ENCODE measurements at regions not wholly inside any gene's neighbourhood (a gene's known extent, or its start where the extent isn't known, plus 50 kb on each side); places are given as distances from the start of the nearest gene placed in this dataset.
"Not testable (repeated sequence)": the region's sequence is repeated elsewhere in the genome, so short reads cannot be mapped to it uniquely, and the experiment has no call there.

DNA sequence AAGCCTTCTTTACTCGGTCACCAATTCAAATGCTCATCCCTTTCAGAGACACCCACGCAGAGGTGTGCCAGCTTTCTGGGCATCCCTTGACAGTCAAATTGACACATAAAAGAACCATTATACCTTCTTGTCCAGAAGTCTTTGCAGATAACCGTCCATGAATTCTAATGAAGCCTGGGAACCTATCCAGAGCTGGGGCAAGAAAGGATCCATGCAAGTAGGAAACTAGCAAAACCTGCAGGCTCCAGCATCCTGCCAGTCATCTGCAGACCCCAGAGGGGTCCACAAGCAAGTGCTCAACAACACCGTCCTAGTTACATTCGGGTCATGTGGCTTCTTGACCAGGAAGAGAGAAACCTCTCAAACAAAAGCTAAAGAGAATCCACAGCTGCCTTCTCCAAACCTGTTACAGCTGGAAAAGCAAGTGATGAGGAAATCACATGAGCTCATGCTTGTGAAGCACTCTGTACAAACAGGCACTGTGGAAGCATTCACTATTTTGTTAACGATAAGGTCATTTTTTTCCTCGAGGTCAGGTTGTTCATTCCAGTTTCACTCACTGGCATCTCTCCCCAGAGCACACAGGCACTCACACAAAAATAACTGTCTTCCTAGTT is 80.2 kb upstream of the DMRT1 start:
- DNase-seq (ENCODE audit: low spot score), result no peak

DNA sequence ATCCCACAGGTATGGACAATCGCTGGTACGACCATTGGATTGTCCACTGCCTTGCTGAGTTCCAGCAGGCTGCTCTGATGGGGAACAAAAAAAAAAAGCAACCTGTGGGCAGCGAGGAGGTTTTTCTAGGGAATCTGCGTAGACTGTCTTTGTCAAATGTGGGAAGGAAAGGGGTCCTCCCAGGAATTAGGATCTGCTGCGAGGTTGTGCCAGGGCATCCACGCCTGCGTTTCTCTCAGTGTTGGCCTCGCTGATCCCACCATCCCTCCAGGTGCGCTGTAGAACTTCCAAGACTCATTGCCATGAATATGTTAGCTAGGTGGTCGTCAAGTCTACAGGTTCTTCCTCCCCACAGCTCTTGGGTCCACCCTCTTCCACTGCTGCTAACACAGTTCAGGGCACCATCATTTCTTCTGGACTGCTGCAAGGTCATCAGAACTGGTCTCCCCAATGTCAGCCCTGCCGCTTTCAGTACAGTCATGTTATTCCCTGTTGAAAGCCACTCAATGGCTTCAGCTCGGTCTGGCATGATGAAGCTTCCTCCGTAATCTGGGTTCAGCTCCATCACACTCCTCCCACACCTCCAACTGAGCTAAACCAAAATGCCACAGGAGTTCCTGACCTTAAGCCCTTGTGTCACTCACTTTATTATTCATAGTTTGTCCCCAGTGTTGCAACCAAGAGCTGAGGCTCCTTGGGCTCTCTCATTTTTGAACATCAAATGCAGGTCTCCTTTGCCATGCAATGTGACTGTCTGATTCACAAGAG is 79.5 kb upstream of the DMRT1 start:
- DNase-seq (ENCODE audit: low spot score), result no peak

DNA sequence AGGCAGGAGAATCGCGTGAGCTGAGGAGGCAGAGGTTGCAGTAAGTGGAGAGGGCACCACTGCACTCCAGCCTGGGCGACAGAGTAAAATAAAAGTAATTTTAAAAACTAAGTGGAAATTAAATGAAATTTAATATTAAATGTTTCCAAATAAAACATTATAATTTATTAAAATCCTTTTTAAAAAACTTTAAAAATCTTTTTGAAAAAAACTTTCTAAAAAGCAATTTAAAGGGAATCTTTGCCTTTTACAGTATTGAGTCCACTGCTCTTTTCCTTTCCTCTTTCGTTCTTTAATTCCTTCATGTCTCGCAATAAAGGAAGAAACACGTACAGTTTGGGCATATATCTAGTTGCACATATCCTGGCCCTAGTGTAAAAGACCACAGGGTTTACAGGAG is 77.8 kb upstream of the DMRT1 start:
- no peak for DNase-seq (ENCODE audit: low spot score)

DNA sequence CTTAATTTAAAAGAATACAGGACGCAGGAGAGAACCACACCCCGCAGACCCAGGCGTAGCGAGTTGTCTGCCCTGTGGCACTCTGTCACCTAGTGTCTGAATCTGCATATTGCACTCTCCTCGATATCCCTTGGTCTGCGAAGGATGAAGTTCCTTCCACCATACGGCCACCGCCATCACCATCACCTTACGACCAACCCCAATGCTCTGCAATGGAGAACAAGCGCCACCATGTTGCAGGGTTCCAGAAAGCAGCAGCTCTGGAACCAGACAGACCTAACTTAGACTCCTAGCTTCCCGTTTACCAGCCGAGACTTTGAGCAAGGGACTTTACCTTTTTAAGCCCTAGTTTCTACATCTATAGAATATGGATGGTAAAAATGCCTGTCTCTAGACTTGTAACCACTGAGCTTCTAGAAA is 77.4 kb upstream of the DMRT1 start:
- DNase-seq (ENCODE audit: low spot score), result peak; percentile 93

DNA sequence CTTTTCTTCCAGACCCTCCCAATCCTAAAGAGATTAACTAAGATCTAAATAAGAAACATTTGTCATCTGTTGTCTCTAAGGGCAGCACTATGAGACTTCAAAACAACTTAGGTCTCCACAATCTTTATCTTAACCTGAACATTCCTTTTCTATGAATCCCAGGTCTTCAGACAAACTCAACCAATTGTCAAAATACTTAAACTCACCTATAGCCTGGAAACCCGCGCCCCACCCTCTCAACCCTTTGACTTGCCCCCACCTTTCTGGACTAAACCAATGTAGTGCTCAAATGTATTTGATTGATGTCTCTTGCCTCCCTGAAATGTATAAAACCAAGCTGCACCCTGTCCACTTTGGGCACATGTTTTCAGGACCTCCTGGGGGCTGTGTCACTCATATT is 76.5 kb upstream of the DMRT1 start:
- no peak for DNase-seq (ENCODE audit: low spot score)

DNA sequence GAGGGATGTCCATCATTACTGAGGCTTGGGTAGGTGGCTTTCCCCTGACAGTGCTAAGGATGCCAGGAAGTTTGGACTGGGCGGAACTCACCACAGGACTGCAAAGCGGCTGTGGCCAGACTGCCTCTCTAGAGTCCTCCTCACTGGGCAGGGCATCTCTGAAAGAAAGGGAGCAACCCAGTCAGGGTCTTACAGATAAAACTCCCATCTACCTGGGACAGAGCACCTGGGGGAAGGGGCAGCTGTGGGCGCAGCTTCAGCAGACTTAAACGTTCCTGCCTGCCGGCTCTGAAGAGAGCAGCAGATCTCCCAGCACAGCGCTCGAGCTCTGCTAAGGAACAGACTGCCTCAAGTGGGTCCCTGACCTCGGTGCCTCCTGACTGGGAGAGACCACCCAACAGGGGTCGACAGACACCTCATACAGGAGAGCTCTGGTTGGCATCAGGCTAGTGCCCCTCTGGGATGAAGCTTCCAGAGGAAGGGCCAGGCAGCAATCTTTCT is 74.4 kb upstream of the DMRT1 start:
- DNase-seq (ENCODE audit: low spot score), result not testable (repeated sequence)

DNA sequence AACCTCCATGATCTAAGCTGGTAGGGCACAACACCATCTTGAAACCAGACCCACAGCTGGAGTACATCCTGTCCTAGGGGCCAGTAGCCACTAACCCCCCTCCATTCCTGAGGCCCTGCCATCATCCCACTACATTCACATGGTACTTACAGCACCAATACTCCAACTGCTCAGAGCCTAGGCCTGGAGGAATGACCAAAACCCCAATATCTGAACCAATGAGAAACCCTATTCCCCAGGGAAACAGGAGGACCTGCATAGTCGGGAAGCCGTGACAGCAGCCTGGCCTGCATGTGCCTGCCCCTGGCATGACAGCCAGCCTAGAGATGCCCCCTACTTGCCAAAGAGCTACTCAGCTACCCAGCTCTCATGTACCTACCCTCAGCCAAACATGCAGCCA is 65.4 kb upstream of the DMRT1 start:
- no peak for DNase-seq (ENCODE audit: low spot score)

DNA sequence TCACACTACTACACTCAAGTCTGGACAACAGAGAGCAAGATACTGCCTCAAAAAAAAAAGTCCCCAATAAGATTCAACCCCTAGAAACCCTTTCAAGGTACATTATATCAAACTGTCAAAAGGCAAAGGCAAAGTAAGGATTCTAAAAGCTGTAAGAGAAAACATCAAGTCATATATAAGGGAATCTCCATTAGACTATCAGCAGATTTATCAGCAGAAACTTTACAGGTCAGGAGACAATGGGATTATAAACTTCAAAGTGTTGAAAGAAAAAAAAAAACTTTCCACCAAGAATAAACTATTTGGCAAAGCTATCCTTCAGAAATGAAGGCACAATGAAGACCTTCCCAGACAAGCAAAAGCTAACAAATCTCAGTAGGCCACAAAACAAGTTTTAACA is 63.5 kb upstream of the DMRT1 start:
- DNase-seq (ENCODE audit: low spot score), result no peak

DNA sequence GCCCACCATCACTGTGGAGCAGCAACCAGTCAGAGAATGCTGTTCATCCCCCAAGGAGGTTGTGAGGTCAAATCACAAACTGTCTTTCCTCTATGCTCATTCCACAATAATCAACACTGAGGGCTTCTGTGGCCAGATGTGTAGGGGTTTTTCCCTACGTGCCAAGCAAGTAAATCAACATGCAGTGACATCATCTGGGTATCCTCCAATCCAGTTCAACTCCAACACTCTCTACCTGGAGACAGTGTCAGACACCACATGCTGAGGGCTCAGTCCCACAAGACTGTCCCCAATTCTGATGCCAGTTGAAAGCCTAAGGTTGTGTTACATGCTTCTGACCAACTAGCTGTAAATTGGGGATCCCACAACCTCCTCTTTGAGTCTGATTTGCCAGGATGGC is 57.3 kb upstream of the DMRT1 start:
- no peak for DNase-seq (ENCODE audit: low spot score)

DNA sequence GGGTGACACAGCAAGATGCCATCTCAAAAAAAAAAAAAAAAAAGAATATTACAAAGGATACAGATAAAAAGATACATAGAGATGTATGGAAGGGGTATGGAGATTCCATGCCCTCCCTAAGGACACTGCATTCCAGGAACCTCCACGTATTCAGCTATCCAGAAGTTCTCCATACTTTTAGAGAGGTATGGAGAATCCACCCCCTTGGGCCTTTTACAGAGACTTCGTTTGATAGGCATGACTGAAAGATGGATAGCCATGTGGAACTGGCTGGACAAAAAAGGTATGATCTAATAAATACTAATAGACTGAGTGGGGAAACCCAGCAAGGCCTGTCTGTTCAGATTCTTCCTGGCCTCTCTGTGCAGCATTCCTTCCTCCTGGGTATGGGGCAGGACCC is 56.6 kb upstream of the DMRT1 start:
- DNase-seq (ENCODE audit: low spot score), result no peak

DNA sequence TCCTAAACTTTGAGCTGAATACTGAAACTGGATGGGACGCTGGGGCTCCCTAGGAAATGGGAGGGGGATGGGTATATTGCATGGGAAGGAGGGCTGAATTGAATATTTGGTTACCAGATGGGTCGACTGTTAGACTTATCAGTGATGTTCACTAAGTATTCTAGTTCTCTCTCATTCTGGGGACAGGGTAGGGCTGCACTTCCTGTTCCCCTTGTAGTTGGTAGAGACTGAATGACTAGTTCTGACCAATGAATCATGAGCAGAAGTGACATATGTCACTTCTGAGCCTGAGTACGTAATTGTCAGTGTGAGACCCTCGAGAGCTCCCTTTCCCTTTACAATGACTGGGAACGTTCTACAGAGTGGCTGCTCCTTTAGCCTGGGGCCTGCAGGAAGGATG is 55.5 kb upstream of the DMRT1 start:
- no peak for DNase-seq (ENCODE audit: low spot score)

DNA sequence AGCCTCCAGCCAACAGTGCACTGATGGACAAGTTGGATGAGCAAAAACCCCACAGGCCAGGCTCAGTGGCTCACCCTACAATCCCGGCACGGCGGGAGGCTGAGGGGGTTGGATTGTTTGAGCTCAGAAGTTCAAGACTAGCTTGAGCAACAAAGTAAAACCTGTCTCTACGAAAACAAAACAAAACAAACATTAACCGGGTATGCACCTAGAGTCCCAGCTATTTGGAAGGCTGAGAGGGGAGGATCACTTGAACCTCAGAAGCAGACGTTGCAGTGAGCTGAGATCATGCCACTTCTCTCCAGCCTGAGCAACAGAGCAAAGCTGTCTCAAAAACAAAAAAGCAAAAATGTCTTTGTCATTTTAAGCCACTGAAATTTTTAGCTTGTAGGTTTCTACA is 55.1 kb upstream of the DMRT1 start:
- DNase-seq (ENCODE audit: low spot score), result no peak

DNA sequence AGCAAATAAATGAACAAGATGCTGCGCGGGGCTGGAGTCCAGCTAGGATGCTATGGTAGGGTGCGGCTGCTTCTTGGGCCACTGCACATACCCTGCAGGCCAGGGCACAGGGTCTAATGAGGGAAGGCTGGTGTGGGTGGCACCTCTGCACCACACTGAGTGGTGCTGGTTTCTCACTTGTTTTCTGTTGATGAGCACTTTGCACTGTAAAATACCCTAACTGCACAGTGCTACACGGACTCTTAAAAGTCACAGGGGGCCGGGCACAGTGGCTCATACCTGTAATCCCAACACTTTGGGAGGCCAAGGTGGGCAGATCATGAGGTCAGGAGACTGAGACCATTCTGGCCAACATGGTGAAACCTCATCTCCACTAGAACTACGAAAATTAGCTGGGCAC is 52.7 kb upstream of the DMRT1 start:
- no peak for DNase-seq (ENCODE audit: low spot score)
